RWPE1 (cell line): ENCODE measurements at regions not wholly inside any gene's neighbourhood (a gene's known extent, or its start where the extent isn't known, plus 50 kb on each side); places are given as distances from the start of the nearest gene placed in this dataset.
A peak's percentile ranks its signal among the peaks of the same experiment; 100 is the strongest.

Experiments used
- CTCF ChIA-PET: fragments of 350-600 bp; sonication (Branson Sonifier 250); formaldehyde crosslinking; extraction: SDS; loops from one replicate; lab custom pipeline; 2021; lab: Yijun Ruan, JAX
- POLR2A ChIA-PET: fragments of 400-600 bp; formaldehyde crosslinking; extraction: SDS; loops from one replicate; lab custom pipeline; 2020; ENCODE audit warnings: antibody characterized with exemption; ENCODE audit not compliant: low non-redundant PET; lab: Yijun Ruan, JAX
- DNase-seq: peaks from one replicate; pipeline ENCODE4 v3.0.0; 2012; ENCODE audit warnings: low spot score
- H3K27ac ChIP-seq: fragments of 450-650 bp; 2 replicates; pipeline ENCODE4 v1.5.1; 2017
- TF ChIP-seq, protein P1 (sequence below): fragments of 450-650 bp; conservative IDR thresholded peaks from 2 replicates; pipeline ENCODE4 v1.5.1; 2017; ENCODE audit warnings: low read depth, mild to moderate bottlenecking

- TF ChIP-seq, protein P1, sequence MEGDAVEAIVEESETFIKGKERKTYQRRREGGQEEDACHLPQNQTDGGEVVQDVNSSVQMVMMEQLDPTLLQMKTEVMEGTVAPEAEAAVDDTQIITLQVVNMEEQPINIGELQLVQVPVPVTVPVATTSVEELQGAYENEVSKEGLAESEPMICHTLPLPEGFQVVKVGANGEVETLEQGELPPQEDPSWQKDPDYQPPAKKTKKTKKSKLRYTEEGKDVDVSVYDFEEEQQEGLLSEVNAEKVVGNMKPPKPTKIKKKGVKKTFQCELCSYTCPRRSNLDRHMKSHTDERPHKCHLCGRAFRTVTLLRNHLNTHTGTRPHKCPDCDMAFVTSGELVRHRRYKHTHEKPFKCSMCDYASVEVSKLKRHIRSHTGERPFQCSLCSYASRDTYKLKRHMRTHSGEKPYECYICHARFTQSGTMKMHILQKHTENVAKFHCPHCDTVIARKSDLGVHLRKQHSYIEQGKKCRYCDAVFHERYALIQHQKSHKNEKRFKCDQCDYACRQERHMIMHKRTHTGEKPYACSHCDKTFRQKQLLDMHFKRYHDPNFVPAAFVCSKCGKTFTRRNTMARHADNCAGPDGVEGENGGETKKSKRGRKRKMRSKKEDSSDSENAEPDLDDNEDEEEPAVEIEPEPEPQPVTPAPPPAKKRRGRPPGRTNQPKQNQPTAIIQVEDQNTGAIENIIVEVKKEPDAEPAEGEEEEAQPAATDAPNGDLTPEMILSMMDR = no peak
- H3K27ac ChIP-seq = no peak overlapping the region
- DNase-seq = no peak
- ChIA-PET POLR2A (no interaction called here), CTCF (no interaction called here)
Observed at GRCh38 chr10:21401196-21401595, 124.3 kb downstream of the SKIDA1 start.

DNA sequence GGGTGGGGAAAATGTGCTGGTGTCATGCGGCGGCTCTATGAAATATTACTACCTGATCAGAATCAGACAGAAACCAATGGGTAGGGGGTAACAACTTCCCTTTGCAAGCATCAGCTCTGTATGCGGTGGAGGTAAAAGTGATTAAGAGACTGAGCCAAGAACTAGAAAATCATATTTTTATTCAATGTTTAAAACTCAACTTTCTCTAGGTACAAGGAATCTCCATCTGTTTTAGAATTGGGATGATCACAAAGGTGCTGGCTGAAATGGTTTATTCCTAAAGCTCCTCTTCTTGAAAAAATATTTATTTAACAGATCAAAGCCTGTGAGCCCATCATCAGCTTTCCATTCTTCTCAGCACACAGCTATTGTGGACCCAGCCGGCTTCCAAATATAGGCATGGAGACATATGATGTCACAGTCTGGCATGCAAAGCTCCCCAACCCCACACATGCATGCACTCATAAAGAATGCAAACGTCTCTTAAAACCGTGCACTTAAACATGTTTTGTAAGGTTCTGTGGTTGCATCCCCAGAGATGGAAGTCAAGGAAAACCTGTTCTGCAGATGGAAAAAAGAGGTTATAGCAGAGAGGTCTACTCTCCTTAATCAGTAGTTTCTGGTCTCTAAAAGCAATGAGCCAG lies 126.0 kb downstream of the SKIDA1 start:
- H3K27ac ChIP-seq = no peak overlapping the region
- peak; percentile 65 for DNase-seq
- ChIA-PET POLR2A (interaction anchor here (0.5 kb wide), 1 partner anchor 609 kb away, joined by 3 read pairs; no protein-coding TSS in a partner anchor), CTCF (no interaction called here)
- TF ChIP-seq, protein P1 = no peak

DNA sequence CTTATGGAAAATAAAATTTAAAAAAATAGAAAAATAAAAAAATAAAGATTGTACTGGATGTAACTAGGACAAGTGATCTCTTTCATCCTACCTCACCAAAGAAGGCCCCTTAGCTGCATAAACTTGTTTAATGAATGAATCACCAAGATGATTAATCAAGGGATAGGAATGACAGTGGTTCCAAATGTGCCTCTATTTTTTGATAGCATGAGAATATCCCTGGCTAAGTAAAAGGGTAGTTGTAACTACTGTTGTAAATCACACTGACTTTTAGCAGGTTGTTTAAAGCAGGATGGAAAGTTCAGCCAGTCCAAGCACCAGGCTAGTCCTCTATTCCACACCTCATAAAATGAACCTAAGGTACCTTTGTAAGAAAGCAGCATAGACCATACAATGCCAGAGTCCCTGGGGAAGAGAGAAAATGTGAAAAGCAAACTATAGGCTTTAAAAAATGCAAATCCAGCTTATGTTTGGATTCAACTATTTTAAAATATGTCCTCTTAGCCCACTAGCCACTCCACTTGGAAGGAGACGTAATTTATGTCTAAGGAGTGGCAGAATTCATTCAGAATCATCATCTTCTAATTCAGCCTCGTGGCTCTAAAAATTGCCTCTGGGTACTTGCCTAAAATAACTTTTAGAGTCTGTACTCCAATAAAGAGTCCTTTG lies 126.8 kb downstream of the SKIDA1 start:
- ChIA-PET CTCF (no interaction called here), POLR2A (no interaction called here)
- peak; percentile 80 for DNase-seq
- TF ChIP-seq, protein P1 = no peak
- H3K27ac ChIP-seq = peak overlapping the region; percentile 57; the same call in 1 of the 2 replicates

DNA sequence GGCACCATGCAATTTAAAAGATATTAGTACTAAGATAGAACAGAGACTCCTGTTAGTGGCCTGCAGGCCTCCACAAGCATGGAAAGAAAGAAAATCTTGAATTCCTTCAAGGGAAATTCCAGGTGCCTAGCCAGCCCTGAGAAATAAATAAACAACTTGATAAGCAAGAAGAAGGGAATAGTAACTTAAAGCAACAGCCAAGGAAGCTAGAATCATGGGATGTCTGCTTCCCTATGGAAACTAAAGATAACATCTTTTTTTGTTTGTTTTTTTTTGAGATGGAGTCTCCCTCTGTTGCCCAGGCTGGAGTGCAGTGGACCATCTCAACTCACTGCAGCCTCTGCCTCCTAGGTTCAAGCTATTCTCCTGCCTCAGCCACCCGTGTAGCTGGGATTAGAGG lies 128.6 kb downstream of the SKIDA1 start:
- TF ChIP-seq, protein P1 = no peak
- ChIA-PET CTCF (no interaction called here), POLR2A (no interaction called here)
- no peak overlapping the region for H3K27ac ChIP-seq
- no peak for DNase-seq

DNA sequence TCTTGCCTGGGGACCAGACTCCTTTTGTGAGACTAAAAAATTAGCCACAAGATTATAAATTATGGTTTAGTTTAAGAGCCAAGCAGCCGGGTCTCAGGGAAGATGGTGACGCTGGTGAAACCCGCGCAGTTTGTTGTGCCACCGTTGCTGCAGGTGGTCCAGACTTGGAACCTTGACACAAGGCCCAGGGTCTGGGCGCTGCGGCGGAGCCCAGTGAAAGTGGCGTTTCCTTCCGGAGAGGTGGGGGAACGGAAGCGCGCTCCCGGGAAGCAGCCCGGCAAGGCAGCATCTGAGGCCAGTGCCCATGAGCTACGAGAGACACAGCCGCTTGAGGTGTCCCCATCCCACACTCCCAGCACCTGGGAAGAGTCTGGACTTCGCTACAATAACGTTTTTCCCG lies 131.6 kb downstream of the SKIDA1 start:
- TF ChIP-seq, protein P1 = no peak
- CTCF ChIA-PET = no interaction called here
- POLR2A ChIA-PET = no interaction called here

DNA sequence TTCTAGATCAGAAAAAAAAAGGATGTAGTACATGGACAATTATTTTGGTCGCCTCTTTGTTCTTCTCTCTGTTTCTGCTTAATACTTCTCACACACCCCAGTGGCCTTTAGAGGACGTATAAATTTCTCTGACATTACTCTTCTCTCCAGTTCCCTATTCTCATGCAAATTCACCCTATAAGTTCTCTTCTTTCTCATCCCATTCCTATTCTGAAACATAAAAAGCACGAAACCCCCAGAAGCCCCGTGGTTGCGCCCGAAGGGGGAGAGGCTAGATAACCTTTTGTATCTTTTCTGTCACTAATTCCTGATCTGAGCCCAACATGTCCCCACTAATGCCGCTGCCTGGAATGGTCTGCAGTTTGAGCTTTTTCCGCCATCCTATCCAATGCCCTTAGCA lies 136.9 kb downstream of the SKIDA1 start:
- ChIA-PET POLR2A (no interaction called here), CTCF (no interaction called here)
- H3K27ac ChIP-seq = no peak overlapping the region
- TF ChIP-seq, protein P1 = no peak
- no peak for DNase-seq

More for the DNA sequence above, 131.6 kb downstream of the SKIDA1 start:
- no peak for DNase-seq
- no peak overlapping the region for H3K27ac ChIP-seq
